GM12872 (cell line): ENCODE measurements at regions not wholly inside any gene's neighbourhood (a gene's known extent, or its start where the extent isn't known, plus 50 kb on each side); places are given as distances from the start of the nearest gene placed in this dataset.

Experiments used
- TF ChIP-seq, protein P1 (sequence below): IDR thresholded peaks from 3 replicates; pipeline ENCODE4 v1.5.1; 2011; ENCODE audit warnings: low read depth, mild to moderate bottlenecking, low read length, moderate library complexity; ENCODE audit not compliant: insufficient read depth

GRCh38 chr6:138663892-138664291, 109.7 kb upstream of the CCDC28A start:
- TF ChIP-seq, protein P1, sequence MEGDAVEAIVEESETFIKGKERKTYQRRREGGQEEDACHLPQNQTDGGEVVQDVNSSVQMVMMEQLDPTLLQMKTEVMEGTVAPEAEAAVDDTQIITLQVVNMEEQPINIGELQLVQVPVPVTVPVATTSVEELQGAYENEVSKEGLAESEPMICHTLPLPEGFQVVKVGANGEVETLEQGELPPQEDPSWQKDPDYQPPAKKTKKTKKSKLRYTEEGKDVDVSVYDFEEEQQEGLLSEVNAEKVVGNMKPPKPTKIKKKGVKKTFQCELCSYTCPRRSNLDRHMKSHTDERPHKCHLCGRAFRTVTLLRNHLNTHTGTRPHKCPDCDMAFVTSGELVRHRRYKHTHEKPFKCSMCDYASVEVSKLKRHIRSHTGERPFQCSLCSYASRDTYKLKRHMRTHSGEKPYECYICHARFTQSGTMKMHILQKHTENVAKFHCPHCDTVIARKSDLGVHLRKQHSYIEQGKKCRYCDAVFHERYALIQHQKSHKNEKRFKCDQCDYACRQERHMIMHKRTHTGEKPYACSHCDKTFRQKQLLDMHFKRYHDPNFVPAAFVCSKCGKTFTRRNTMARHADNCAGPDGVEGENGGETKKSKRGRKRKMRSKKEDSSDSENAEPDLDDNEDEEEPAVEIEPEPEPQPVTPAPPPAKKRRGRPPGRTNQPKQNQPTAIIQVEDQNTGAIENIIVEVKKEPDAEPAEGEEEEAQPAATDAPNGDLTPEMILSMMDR = no peak

DNA sequence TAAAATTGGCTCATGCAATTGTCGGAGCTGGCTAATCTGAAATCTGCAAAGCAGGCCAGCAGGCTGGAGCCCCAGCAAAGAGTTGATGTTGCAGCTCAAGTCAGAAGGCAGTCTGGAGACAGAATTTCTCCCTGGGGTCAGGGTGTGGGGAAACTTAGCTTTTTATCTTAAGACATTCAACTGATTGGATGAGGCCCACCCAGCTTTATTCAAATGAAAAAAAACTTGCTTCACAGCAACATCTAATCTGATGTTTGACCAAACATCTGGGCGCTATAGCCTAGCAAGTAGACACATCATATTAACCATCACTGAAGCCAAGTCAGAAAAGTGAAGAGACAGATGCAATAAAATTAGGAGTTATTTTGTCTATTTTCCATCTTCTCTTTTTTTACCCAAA, 108.8 kb upstream of the CCDC28A start:
- TF ChIP-seq, protein P1 = no peak

DNA sequence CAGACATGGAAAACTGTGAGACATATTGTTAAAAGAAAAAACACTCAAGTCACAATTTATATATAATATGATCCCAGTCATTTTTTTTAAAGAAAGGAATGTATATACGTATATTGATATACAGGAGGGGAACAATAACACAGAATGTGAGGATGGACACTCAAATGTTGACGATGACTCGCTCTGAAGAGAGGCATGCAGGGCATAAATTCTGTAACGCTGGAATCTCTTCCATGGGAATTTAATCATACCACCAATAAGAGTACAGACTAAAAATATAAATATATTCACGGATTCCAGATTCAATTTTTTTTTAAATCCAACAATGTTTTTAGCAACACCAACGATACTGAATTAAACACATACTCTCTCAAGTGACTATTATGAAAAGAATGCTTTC, 106.9 kb upstream of the CCDC28A start:
- TF ChIP-seq, protein P1 = no peak

DNA sequence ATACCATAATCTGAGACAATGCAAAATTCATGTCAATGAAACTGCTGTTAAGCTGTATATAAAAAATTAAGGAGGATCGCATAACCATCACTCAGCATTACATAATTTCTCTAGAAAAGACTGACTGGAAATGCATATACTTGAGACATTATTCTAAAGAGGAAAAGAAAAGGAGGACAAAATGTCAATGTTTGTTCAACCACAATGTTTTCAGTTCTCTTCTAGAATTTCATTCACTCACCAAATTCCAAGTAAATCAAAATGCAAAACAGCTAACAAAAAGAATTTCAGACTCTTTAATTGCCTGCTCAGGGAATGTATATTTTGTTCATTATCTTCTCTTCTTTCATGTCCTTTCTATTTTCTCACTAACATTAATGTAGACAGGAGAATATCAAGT, 106.2 kb upstream of the CCDC28A start:
- TF ChIP-seq, protein P1 = no peak

GRCh38 chr6:138671351-138671750, 102.2 kb upstream of the CCDC28A start:
- TF ChIP-seq, protein P1 = no peak

DNA sequence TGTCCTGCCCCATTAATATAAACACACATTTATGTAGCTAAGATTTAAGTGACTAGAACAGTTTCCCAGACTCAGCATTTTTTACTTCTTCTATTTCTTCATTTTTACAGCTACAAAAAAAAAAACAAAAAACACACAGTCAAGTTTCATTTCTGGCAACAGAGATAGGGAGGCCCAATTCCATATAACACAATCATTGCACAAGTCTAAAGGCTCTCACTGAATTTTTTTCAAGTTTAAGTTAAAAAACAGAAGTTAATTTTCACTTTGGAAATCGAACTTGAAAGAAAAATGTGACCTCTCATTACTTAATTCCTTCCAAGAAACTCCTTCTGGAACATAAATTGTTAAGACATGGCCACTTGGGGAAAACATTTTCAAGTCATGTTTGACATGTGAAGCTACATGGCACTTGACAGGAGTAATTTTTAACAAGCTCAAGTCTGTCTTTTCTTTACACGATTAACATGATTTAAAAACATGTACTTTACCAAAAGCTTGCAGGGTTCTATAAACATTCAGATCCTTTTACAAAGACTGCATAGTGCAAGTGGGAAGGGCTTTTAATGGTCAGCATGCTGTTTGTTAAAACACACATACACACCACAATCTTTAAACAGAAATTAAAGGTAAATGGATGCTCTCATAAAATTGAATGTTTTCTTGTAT, 100.1 kb upstream of the CCDC28A start:
- TF ChIP-seq, protein P1 = no peak

DNA sequence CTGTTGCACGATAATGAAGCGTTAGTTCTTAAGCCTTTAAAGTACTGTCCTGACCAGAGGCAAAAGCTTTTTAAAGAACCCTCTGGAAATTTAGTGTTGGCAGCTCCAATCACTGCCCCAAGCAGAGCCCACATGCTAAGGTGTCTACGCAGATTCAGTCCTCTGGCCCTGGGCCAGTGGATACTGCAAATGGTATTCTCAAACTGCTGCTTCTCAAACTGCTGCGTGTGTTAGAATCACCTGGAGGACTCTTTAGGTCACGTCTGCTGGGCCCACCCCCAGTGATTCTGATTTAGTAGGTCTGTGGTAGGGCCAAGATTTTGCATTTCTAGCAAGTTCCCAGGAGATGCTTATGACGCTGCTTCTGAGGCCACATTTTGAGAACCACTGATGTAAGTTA, 96.0 kb upstream of the CCDC28A start:
- TF ChIP-seq, protein P1 = no peak

- TF ChIP-seq, protein P1 = no peak
These were observed 95.4 kb upstream of the CCDC28A start for GRCh38 chr6:138678168-138678567.
